DMS53 (cell line): ENCODE measurements at regions not wholly inside any gene's neighbourhood (a gene's known extent, or its start where the extent isn't known, plus 50 kb on each side); places are given as distances from the start of the nearest gene placed in this dataset.
"Not testable (repeated sequence)": the region's sequence is repeated elsewhere in the genome, so short reads cannot be mapped to it uniquely, and the experiment has no call there.

Experiments used
- DNase-seq: peaks from one replicate; lab custom pipeline; 2025; lab: John Stamatoyannopoulos, UW

DNA sequence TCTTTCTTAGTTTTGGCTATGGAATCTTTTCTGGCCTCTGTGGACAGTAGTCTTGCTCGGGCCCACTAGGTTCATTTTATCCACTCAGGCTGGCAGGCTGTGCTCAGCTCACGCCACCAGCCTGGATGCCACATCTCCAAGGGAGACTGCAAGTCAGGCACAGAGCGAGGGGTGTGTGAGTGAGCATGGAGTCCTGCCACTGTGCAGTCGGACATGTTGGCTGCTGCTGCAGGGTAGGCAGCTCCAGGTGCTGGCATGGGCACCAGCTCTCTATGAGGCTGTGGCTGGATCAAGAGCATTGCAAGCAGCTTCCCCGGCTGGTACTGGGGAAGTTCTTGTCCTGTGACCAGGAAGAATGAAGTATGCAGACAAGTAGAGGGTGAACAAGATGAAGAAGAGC, 158.9 kb downstream of the PCTP start:
- DNase-seq = no peak

DNA sequence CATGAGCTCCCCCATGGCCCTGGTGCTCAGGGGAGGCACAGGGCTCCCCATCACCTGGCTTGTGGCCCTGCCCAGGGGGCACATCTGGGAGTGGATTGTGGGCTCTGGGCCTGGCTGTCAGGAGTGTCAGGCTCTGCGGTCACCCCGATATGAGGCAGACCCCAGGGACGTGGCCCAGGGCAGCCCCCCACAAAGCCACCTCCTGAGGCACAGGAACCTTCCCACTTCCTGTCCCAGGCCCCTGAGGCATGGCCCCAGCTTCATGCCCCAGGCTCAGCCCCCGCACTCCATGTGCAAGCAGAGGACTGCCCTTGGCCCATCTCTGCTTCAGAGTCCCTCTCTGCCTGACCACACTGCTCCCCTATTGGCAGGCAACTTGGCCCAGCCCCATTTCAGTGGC, 160.3 kb downstream of the PCTP start:
- DNase-seq = no peak

DNA sequence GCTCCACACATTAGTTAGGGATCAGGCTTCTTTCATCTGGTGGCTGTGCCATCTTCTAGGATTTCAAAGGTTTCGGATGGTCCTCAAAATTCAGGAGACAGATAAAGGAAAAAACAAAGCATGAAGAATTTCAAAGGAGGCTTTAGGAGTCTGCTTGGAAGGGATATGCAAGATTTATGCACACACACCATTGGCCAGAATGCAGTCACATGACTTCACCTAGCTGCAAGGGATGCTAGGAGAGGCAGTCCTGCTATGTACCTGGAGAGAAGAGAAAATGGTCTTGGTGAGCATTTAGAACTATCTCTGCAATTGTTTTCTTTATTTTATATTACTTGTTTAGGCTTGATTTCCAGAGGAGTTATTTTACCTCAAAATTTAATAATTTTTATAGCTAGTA, 174.6 kb downstream of the PCTP start:
- no peak for DNase-seq

DNA sequence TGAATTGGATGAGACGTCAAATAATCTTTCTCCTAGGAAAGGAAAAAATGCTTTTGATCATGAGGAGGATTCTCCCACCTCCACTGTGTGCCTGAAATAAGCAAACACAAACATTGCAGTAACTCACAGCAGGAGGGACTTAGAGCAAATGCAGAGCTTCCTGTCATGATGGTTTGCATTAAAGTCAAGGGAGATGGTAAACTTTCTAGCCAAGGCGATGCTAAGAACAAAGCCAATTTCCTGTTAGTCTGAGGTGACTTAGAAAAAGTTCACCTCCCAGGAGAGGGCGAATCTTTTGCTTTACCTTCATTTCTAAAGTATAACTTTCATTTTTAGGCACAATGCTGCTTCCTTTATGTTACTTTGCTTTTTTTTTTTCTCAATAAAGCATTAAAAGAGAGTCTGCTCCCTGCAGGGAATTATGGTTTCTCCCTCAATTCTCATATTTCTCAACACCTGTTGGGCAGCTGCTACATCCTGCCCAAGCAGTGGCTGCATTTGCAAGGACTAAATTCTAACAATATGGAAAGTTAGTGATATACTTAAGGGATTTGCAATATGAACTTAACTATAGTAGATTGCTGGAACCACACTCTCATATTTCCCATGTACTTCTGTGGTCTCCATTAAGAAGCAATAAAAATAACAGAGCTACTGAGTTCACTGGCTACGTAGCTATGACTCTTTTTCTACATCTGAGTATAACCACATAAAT, 175.6 kb downstream of the PCTP start:
- DNase-seq = peak; percentile 22

DNA sequence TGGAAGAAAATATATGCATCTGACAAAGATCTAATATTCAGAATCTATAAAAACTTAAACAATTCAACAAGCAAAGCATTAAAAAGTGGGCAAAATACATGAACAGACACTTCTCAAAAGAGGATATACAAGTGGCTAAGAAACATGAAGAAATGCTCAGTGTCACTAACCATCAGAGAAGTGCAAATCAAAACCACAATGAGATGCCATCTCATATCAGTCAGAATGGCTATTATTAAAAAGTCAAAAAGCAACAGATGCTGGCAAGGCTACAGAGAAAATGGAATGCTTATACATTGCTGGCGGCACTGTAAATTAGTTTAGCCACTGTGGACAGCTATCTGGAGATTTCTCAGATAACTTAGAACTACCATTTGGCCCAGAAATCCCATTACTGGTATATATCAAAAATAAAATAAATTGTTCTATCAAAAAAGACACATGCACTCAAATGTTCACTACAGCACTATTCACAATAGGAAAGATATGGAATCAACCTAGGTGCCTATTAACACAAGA, 179.5 kb downstream of the PCTP start:
- no peak for DNase-seq

DNA sequence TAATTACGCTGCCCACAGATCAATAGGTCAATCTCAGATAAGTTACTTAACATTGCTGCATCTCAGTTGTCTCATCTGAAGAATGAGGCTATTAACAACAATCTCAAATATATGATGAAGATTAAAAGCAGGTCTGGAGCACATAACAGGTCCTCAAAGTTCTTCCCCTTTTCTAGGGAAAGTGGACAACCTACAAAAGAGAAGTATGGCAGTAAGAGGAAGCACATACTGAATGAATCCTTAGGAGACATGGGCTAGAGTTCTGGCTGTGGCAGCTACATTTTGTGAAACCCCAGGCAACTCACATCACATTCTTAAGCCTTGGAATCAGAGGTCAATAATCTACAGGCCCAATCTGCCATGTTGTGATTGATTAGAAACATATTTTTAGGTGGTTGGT, 180.6 kb downstream of the PCTP start:
- DNase-seq = no peak

DNA sequence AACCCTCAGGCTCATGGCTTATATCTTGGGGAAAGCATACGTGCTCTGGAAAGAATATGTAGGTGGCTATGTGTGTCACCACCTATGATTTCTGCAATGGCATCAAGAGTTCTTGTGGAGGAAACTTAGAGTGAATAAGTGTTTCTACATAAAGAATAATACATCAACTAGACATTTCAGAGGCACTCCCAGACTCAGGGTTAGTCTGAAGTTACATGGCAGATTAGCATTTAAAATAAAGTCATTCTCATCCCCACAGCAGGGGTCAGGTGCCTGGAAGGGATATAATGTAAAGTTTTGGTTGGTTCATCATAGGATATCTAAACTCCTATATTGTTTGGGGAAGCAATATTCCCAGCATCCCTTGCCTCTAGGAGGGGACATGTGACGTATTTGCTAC, 182.1 kb downstream of the PCTP start:
- DNase-seq = no peak

DNA sequence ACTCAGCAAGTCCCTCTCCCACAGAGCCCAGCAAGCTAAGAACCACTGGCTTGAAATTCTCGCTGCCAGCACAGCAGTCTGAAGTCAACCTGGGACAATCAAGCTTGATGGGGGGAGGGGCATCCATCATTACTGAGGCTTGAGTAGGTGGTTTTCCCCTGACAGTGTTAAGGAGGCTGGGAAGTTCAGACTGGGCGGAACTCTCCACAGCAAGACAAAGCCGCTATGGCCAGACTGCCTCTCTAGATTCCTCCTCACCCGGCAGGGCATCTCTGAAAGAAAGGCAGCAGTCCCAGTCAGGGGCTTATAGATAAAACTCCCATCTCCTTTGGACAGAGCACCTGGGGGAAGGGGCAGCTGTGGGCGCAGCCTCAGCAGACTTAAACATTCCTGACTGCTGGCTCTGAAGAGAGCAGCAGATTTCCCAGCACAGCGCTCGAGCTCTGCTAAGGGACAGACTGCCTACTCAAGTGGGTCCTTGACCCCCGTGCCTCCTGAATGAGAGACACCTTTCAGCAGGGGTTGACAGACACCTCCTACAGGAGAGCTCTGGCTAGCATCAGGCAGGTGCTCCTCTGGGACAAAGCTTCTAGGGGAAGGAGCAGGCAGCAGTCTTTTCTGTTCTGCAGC, 188.4 kb downstream of the PCTP start:
- peak; percentile 2 for DNase-seq

DNA sequence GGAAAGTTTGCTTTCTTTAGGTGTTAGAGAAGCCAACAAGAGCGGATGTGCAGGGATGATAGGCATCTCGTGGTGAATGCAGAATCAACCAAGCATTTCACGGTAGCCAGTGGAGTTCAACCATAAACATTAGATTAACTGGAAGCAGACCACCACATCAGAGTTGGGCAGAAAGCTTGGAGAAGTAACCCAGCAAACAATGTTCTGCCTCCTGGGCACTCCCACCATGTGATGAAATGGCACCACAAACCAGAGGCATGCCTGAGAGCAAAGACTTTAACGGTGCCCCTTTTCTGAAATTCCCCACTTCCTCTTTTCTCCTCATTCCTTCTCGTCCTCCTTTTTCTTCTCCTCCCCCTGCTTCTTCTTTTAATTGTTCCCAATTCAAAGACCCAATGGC, 193.5 kb upstream of the ANKFN1 start:
- no peak for DNase-seq

DNA sequence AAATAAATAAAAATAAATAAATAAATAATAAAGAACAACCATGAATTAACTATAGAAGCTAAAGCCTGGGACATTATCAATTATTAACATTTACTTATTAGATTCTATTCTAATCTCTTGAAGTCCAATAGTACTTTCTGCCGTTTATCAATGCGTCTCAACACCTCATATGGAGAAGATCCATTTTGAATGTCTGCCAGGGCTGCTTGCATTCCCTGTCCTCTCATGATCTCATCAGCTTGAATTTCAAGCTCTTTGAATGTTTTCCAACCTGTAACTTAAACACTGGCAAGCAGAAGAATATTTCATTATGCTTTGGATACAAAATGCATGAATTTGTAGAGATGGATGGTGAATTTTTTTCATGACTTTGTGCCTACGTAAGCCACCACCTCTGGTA, 191.9 kb upstream of the ANKFN1 start:
- no peak for DNase-seq

DNA sequence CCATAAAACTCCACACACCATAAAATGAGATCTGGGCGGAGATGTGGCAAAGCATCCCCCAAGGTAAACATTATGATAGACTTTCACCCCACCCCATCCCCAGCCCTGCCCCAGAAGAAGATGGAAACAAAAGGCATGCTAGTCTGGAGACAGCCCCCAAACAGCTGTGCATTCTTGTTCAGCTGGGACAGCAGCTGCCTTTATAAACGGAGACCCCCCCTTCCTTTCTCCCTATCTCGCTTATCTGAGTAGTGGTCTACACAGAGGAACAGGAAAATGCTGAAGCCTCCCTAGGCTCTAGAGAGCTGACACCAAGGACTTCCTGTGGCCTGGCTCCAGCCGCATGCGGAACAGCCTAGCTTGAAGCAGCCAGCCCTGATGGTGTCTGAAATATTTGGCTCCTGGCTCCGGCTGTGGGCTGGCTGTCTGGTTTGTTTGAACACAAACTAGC, 190.3 kb upstream of the ANKFN1 start:
- DNase-seq = no peak

DNA sequence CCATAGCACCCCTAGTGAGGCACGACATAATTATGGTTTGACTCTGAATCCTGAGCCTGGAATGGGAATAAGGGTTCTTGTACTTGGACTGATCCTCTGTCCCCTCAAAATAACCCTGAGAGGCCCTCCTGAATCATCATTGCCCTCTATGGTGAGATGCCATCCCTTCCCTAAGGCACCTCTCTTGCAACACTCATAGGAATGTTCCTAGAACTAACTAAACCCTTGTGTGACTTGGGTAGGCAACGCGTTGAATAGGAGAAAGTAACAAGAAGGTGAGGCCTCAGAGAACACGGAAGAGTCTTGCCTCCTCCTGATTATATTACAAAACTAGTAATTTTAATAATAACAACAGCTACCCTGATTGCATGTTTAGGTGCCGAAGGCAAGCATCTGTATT, 189.1 kb upstream of the ANKFN1 start:
- no peak for DNase-seq

DNA sequence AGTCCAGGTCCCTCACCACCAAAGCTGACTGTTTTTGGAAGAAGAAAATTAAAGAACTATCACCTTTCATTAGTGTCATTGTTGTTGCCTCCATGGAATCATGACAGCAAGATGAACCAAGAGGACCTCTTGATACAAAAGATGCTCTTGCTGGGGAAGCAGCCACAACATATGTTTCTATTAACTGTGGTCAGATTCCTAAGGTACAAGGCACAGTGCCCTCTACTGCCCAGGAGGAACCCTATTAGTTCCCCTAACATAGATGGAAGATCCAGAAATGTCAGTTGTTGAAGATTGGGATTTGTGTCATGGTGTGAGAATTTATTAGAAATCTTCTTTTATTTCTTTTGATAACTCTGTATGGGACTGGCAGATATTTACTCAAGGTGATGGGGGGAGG, 188.2 kb upstream of the ANKFN1 start:
- no peak for DNase-seq

DNA sequence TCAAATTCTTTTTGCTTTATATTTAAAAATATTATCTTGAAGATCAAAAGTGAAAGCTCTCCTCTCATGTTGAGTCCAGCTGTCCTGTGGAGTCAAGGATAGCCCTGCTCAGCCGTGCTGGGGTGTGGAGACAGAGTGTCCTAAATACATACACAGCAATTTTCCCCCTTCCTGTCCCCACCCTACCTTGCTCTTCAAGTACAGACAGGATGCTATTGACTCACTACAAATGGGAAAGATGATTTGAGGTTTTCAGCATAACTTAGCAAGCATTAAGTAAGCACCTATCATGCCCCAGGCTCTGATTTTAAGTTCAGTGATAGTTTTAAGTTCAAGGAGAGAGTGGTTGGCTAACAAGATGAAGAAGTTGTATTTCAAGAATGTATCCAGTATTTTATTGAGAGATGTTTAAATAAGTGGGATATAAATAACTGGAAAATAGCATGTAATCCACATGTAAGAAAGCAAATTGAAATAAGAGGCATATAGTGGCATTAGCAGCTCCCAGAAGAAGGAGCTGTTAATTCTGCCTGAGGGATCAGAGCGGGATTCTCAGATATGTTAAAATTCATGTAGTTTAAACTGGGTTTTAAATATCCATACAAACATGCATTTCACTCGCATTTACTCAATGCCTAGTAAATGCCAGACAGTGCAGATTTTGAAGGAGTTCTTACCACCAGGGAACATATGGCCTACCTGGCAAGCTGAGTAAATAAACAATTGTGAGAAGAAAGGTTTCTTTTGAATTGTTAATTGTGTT, 183.5 kb upstream of the ANKFN1 start:
- DNase-seq = no peak

DNA sequence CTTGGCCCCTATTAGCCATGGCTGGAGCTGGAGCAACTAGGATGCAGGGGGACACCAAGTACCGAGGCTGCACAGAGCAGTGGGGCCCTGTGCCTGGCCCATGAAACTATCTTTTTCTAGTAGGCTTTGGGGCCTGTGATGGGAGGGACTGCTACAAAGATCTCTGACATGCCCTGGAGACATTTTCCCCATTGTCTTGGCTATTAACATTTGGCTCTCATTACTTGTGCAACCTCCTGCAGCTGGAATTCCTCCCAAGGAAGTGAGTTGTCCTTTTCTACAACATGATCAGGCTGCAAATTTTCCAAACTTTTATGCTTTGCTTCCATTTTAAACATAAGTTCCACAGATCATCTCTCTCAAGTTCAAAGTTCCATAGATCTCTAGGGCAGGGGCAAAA, 174.7 kb upstream of the ANKFN1 start:
- DNase-seq = no peak

DNA sequence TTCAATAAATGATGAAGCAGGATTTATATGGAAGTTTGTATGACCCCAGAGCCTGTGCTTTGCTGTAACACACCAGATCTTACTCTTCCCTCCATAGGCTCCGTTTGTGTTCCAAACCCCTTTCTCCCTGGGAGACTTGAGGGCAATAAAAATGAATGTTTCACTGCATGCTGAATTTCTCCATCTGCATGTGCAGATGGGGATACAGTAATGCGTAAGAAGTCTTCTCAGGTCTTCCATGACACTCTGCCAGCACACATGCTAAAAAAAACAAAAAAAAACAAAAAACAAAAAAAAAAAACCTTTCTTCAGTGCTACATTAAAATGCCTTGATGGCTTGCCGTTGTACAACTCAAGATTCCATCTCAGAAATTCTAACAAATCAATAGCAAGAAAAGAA, 170.2 kb upstream of the ANKFN1 start:
- DNase-seq = no peak

DNA sequence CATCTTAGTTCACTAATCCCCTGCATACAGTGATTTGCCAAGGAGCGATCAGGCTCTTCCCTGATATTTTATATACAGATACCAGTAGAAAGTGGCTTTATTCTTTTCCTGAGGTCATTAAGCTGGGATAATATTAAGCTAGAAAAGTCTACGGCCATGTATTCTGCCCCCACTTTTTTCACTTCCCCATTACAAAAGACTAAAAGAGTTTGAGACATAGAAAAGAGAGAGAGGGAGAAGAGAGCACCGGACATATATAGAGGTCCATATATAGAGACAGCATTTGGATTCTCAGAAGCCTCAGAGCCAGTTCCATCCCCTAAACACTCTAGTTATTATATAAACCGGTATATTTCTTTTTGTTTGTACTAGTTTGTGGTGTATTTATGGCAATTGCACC, 166.5 kb upstream of the ANKFN1 start:
- DNase-seq = no peak

DNA sequence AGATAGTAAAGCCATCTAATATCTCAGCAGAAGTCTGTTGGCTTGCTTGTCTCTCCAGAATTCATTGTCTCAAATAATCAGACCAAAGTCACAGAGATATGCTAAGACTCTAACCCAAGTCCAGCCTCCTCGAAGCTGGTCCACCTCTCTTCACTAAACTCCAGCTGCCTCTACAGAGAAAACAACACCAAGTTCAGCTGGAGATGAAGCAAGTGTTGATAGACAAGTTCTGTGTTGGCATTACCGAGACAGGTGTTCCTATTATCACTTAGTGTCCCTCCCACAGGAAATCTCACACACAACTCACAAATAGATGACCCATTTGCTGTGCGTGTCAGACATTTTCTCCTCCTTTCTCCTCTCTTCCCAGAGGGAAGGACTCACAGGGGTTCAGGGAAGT, 164.4 kb upstream of the ANKFN1 start:
- peak; percentile 57 for DNase-seq

DNA sequence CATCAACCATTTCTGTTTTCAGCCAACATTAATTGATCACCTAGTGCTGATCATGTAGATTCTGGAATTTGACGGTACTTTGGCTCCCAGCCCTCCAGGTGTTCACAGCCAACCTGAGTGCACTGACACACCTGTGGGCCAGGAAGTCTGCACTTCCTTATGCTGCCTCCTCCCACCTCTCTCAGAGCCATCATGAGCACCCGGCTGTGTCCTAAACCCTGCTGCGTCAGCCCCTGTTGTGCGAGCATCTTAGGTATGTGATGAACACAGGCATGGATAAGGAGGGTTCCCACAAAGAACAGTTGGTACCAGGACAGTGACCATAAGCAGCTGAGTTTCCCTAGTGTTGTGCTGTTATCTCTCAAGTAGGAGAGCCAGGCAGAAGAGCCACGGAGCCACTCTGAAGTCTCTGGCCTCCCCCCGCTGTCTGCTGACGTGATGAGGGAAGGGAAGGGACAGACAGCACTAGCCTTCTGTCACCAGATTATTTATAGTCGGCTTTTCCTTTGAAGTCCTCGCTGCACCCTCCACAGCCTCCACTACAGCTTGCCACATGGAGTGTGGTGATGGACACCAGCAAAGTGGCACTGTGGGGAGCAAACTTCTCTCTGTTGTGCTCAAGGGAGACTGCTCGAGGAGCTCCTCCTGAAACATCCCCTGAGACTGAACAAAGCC, 162.8 kb upstream of the ANKFN1 start:
- DNase-seq = no peak

DNA sequence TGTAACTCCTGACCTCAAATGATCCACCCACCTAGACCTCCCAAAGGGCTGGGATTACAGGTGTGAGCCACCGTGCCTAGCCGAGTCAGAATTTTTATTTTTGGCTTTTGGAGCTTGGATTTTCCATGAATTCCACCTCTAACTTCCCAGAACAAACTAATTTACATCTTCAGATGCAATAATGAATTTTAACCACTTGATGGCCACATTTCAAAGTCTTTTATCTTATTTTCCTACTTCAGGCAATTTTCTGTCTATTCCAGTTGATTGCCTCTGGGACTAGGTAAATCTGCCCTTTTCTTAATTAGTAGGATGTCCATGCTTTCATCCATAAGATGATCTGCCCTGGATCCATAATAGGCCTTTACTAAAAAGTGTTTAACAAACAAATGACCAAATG, 156.4 kb upstream of the ANKFN1 start:
- peak; percentile 14 for DNase-seq

DNA sequence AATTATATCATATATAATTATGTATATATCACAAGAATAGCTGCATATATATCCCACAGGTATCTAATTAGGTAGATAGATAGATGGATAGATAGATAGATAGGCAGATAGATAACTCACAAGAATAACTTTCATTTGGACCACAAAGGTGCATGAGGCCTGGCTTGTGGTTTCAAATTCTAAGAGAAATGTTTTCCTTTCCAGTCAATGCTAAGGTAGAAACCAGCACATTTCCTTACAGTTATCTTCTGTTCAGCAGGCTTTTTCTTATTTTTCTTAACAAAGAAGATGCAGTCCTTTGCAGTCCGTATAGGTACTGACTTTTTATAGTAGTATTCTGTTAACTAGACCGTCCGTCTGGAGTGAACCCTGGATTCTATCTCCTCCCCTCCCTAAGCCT, 152.9 kb upstream of the ANKFN1 start:
- no peak for DNase-seq

DNA sequence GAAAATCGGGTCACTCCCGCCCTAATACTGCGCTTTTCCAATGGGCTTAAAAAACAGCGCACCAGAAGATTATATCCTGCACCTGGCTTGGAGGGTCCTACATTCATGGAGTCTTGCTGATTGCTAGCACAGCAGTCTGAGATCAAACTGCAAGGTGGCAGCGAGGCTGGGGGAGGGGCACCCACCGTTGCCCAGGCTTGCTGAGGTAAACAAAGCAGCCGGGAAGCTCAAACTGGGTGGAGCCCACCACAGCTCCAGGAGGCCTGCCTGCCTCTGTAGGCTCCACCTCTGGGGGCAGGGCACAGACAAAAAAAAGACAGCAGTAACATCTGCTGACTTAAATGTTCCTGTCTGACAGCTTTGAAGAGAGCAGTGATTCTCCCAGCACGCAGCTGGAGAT, 150.6 kb upstream of the ANKFN1 start:
- DNase-seq = not testable (repeated sequence)
